HL-60 (cell line): ENCODE measurements at regions not wholly inside any gene's neighbourhood (a gene's known extent, or its start where the extent isn't known, plus 50 kb on each side); places are given as distances from the start of the nearest gene placed in this dataset.

ENCODE experiments used
- CTCF ChIP-seq: IDR thresholded peaks from one replicate; pipeline ENCODE4 v1.5.1; 2011; ENCODE audit warnings: low read length, control low read depth, inconsistent platforms; ENCODE audit not compliant: insufficient read depth
- POLR2AphosphoS5 ChIP-seq: IDR thresholded peaks from 2 replicates; pipeline ENCODE4 v1.6.1; 2012; ENCODE audit warnings: low read depth
- REST ChIP-seq: IDR thresholded peaks from 2 replicates; pipeline ENCODE4 v1.6.1; 2012; ENCODE audit warnings: low read depth; ENCODE audit not compliant: insufficient replicate concordance
- SPI1 ChIP-seq: IDR thresholded peaks from 2 replicates; pipeline ENCODE4 v1.6.1; 2012; ENCODE audit warnings: low read depth, mild to moderate bottlenecking, borderline replicate concordance

GRCh38 chr12:105567061-105567460, 236.6 kb downstream of the C12orf75 start:
- TF ChIP-seq CTCF: no peak
- TF ChIP-seq REST: no peak
- no peak for TF ChIP-seq SPI1
- TF ChIP-seq POLR2AphosphoS5: no peak
